HEK293 (cell line): ENCODE measurements at regions not wholly inside any gene's neighbourhood (a gene's known extent, or its start where the extent isn't known, plus 50 kb on each side); places are given as distances from the start of the nearest gene placed in this dataset.
"Not testable (repeated sequence)": the region's sequence is repeated elsewhere in the genome, so short reads cannot be mapped to it uniquely, and the experiment has no call there.

Experiments
- CTCF ChIA-PET: fragments of 350-600 bp; formaldehyde crosslinking; extraction: SDS; loops from one replicate; lab custom pipeline; 2021; ENCODE audit warnings: antibody characterized with exemption; lab: Yijun Ruan, JAX
- POLR2A ChIA-PET: fragments of 300-600 bp; formaldehyde crosslinking; extraction: SDS; loops from one replicate; lab custom pipeline; 2020; ENCODE audit warnings: antibody characterized with exemption, inconsistent platforms; lab: Yijun Ruan, JAX
- H3K27ac ChIP-seq: fragments of 200-500 bp; sonication (Bioruptor generic); 2 replicates; pipeline ENCODE4 v1.5.1; 2014; ENCODE audit warnings: low read depth, low read length, control low read depth, inconsistent platforms; ENCODE audit errors: extremely low read depth
- H3K36me3 ChIP-seq, 2 experiments: fragments of 200-500 bp in 1 of 2; sonication (Bioruptor generic) in 1 of 2; 1 replicate in 1 of 2; 2 replicates in 1 of 2; pipeline ENCODE4 v1.5.1; 2014 to 2017; ENCODE audit warnings: inconsistent platforms in 2 of 2, low read length in 2 of 2; ENCODE audit not compliant: control insufficient read depth in 2 of 2, insufficient read depth in 1 of 2
- H3K4me1 ChIP-seq: fragments of 200-500 bp; sonication (Bioruptor generic); 2 replicates; pipeline ENCODE4 v1.5.1; 2014; ENCODE audit warnings: mild to moderate bottlenecking, low read length, inconsistent platforms; ENCODE audit not compliant: control insufficient read depth, insufficient read depth
- H3K4me3 ChIP-seq: 2 replicates; pipeline ENCODE4 v1.5.1; 2011; ENCODE audit warnings: low read depth, mild to moderate bottlenecking, control low read depth, low read length, moderate library complexity
- H3K9me3 ChIP-seq: fragments of 200-500 bp; sonication (Bioruptor generic); 2 replicates; pipeline ENCODE4 v1.5.1; 2014; ENCODE audit warnings: low read depth, low read length, inconsistent platforms; ENCODE audit not compliant: control insufficient read depth, insufficient read depth
- CTCF ChIP-seq: fragments of 450-650 bp; formaldehyde crosslinking; IDR thresholded peaks from 2 replicates; pipeline ENCODE4 v1.5.1; 2016; ENCODE audit warnings: missing biosample characterization, missing genetic modification characterization
- GLI2 ChIP-seq: fragments of 450-650 bp; formaldehyde crosslinking; IDR thresholded peaks from 2 replicates; pipeline ENCODE4; 2017; ENCODE audit warnings: missing biosample characterization, missing genetic modification characterization, low read depth, borderline replicate concordance
- KLF10 ChIP-seq: fragments of 450-650 bp; IDR thresholded peaks from 2 replicates; pipeline ENCODE4 v1.5.1; 2018; ENCODE audit warnings: missing biosample characterization, mild to moderate bottlenecking, missing genetic modification characterization
- KLF16 ChIP-seq: fragments of 450-650 bp; formaldehyde crosslinking; IDR thresholded peaks from 2 replicates; pipeline ENCODE4 v1.5.1; 2017; ENCODE audit warnings: missing biosample characterization, missing genetic modification characterization
- OSR2 ChIP-seq: fragments of 450-650 bp; formaldehyde crosslinking; IDR thresholded peaks from 2 replicates; pipeline ENCODE4 v1.5.1; 2016; ENCODE audit warnings: missing biosample characterization, missing genetic modification characterization
- YY2 ChIP-seq: fragments of 450-650 bp; formaldehyde crosslinking; IDR thresholded peaks from 2 replicates; pipeline ENCODE4 v1.5.1; 2016; ENCODE audit warnings: missing biosample characterization, missing genetic modification characterization
- ZNF10 ChIP-seq: fragments of 450-650 bp; formaldehyde crosslinking; IDR thresholded peaks from 2 replicates; pipeline ENCODE4 v1.5.1; 2017; ENCODE audit warnings: missing biosample characterization, missing genetic modification characterization
- ZNF132 ChIP-seq: fragments of 450-650 bp; formaldehyde crosslinking; IDR thresholded peaks from 2 replicates; pipeline ENCODE4 v1.5.1; 2017; ENCODE audit warnings: missing biosample characterization, missing genetic modification characterization, borderline replicate concordance
- ZNF155 ChIP-seq: fragments of 450-650 bp; formaldehyde crosslinking; IDR thresholded peaks from 2 replicates; pipeline ENCODE4 v1.5.1; 2016; ENCODE audit warnings: missing biosample characterization, missing genetic modification characterization
- ZNF184 ChIP-seq: fragments of 450-650 bp; IDR thresholded peaks from 2 replicates; pipeline ENCODE4 v1.5.1; 2018; ENCODE audit warnings: missing biosample characterization, mild to moderate bottlenecking, missing genetic modification characterization
- ZNF416 ChIP-seq: fragments of 450-650 bp; formaldehyde crosslinking; IDR thresholded peaks from 2 replicates; pipeline ENCODE4 v1.5.1; 2016; ENCODE audit warnings: missing biosample characterization, missing genetic modification characterization
- ZNF426 ChIP-seq: fragments of 450-650 bp; formaldehyde crosslinking; IDR thresholded peaks from 2 replicates; pipeline ENCODE4 v1.5.1; 2017; ENCODE audit warnings: missing biosample characterization, missing genetic modification characterization, mild to moderate bottlenecking, inconsistent platforms, moderate library complexity
- ZNF548 ChIP-seq: fragments of 450-650 bp; formaldehyde crosslinking; IDR thresholded peaks from 2 replicates; pipeline ENCODE4 v1.5.1; 2016; ENCODE audit warnings: missing biosample characterization, missing genetic modification characterization
- TF ChIP-seq, protein P1 (sequence below): fragments of 450-650 bp; formaldehyde crosslinking; optimal IDR thresholded peaks from 2 replicates; pipeline ENCODE3; 2016; ENCODE audit warnings: missing biosample characterization, mild to moderate bottlenecking, missing genetic modification characterization
- TF ChIP-seq, protein P2 (sequence below): fragments of 450-650 bp; formaldehyde crosslinking; IDR thresholded peaks from 2 replicates; pipeline ENCODE4 v1.5.1; 2016; ENCODE audit warnings: missing biosample characterization, missing genetic modification characterization, low read depth

- POLR2A ChIA-PET: no interaction called here
- TF ChIP-seq CTCF (no peak), GLI2 (tag by site-specific recombination) (no peak), ZNF426 (tag by site-specific recombination) (no peak), OSR2 (tag by site-specific recombination) (no peak), ZNF10 (tag by site-specific recombination) (no peak), KLF10 (no peak), YY2 (tag by site-specific recombination) (no peak), ZNF548 (tag by site-specific recombination) (no peak)
- TF ChIP-seq, protein P1, sequence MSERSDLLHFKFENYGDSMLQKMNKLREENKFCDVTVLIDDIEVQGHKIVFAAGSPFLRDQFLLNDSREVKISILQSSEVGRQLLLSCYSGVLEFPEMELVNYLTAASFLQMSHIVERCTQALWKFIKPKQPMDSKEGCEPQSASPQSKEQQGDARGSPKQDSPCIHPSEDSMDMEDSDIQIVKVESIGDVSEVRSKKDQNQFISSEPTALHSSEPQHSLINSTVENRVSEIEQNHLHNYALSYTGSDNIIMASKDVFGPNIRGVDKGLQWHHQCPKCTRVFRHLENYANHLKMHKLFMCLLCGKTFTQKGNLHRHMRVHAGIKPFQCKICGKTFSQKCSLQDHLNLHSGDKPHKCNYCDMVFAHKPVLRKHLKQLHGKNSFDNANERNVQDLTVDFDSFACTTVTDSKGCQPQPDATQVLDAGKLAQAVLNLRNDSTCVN (tag by site-specific recombination): no peak
- no peak overlapping the region for H3K27ac ChIP-seq
- H3K36me3 ChIP-seq: no peaks in the 10 kb centered on the region
- no peaks in the 10 kb centered on the region for H3K9me3 ChIP-seq
- H3K4me1 ChIP-seq: no peaks in the 10 kb centered on the region
- CTCF ChIA-PET: no interaction called here
- H3K4me3 ChIP-seq: no peak overlapping the region
Measured at GRCh38 chr4:97309121-97309520, 834.2 kb downstream of the STPG2 start.

- POLR2A ChIA-PET: no interaction called here
- CTCF ChIA-PET: interaction anchor here (0.6 kb wide), 1 partner anchor 11 kb away, joined by 3 read pairs; no protein-coding TSS in a partner anchor
- H3K4me3 ChIP-seq: no peak overlapping the region
Measured at GRCh38 chr4:97317201-97317600, 826.1 kb downstream of the STPG2 start.

GRCh38 chr4:97317671-97318070 is 825.6 kb downstream of the STPG2 start:
- no peaks in the 10 kb centered on the region for H3K4me1 ChIP-seq

More at GRCh38 chr4:97317201-97317600, 826.1 kb downstream of the STPG2 start:
- TF ChIP-seq, protein P2, sequence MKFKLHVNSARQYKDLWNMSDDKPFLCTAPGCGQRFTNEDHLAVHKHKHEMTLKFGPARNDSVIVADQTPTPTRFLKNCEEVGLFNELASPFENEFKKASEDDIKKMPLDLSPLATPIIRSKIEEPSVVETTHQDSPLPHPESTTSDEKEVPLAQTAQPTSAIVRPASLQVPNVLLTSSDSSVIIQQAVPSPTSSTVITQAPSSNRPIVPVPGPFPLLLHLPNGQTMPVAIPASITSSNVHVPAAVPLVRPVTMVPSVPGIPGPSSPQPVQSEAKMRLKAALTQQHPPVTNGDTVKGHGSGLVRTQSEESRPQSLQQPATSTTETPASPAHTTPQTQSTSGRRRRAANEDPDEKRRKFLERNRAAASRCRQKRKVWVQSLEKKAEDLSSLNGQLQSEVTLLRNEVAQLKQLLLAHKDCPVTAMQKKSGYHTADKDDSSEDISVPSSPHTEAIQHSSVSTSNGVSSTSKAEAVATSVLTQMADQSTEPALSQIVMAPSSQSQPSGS (tag by site-specific recombination): 0 out of 2 replicates have a peak, but pooled peaks have one; percentile 18
- TF ChIP-seq KLF10 (no peak), ZNF416 (no peak)
- no peaks in the 10 kb centered on the region for H3K36me3 ChIP-seq
- H3K9me3 ChIP-seq: no peaks in the 10 kb centered on the region
- H3K4me1 ChIP-seq: no peaks in the 10 kb centered on the region
- no peak overlapping the region for H3K27ac ChIP-seq

DNA sequence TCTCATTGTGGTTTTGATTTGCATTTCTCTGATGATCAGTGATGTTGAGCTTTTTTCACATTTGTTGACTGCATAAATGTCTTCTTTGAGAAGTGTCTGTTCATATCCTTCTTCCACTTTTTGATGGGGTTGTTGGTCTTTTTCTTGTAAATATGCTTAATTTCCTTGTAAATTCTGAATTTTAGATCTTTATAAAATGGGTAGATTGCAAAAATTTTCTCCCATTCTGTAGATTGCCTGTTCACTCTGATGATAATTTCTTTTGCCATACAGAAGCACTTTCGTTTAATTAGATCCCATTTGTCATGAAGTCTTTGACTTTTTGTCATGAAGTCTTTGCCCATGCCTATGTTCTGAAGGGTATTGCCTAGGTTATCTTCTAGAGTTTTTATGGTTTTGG is 817.5 kb downstream of the STPG2 start:
- H3K4me1 ChIP-seq, H3K9me3 ChIP-seq, H3K27ac ChIP-seq, H3K4me3 ChIP-seq, H3K36me3 ChIP-seq, CTCF ChIA-PET, POLR2A ChIA-PET: not testable (repeated sequence)

More at GRCh38 chr4:97317671-97318070, 825.6 kb downstream of the STPG2 start:
- H3K36me3 ChIP-seq: no peaks in the 10 kb centered on the region
- H3K4me3 ChIP-seq: no peak overlapping the region
- no peaks in the 10 kb centered on the region for H3K9me3 ChIP-seq
- CTCF ChIA-PET: interaction anchor here (0.6 kb wide), 1 partner anchor 10 kb away, joined by 3 read pairs; no protein-coding TSS in a partner anchor
- POLR2A ChIA-PET: no interaction called here
- no peak overlapping the region for H3K27ac ChIP-seq
- TF ChIP-seq ZNF184: no peak
- no peak for TF ChIP-seq KLF16
- TF ChIP-seq ZNF132: no peak
- TF ChIP-seq ZNF155 (tag by site-specific recombination): no peak
